ENCODE measurements at regions not wholly inside any gene's neighbourhood (a gene's known extent, or its start where the extent isn't known, plus 50 kb on each side); places are given as distances from the start of the nearest gene placed in this dataset.

- no peaks in the 10 kb centered on the region for H3K4me1 ChIP-seq (ENCODE audit: insufficient read depth, low read length)
- peak; percentile 38 for DNase-seq (ENCODE audit: insufficient read length, low spot score, missing footprints)
- TF ChIP-seq CTCF (IDR thresholded peaks at IDR 0.05; ENCODE audit: extremely low read depth, low read depth, low read length) = no peak
- no peak overlapping the region for H2AFZ ChIP-seq (ENCODE audit: low read length)
- no peaks in the 10 kb centered on the region for H4K20me1 ChIP-seq (ENCODE audit: insufficient read depth, low read length)
- no peak overlapping the region for H3K4me3 ChIP-seq (ENCODE audit: insufficient read depth, low read length)
- no peaks in the 10 kb centered on the region for H3K79me2 ChIP-seq (ENCODE audit: insufficient read depth, low read length)
- no peaks in the 10 kb centered on the region for H3K27me3 ChIP-seq (ENCODE audit: insufficient read depth, low read length)
- H3K9me3 ChIP-seq (ENCODE audit: low read depth, low read length) = peaks cover 3% of the 10 kb centered on the region
- no peak overlapping the region for H3K4me2 ChIP-seq (ENCODE audit: insufficient read depth, low read length)
- no peaks in the 10 kb centered on the region for H3K36me3 ChIP-seq (ENCODE audit: insufficient read depth, low read length)
- no peak overlapping the region for H3K27ac ChIP-seq (ENCODE audit: low read depth, low read length)
Observed at GRCh38 chr1:4164965-4165364, 264.9 kb upstream of the C1orf174 start.

GRCh38 chr1:4165686-4166300 is 265.7 kb upstream of the C1orf174 start:
- no peaks in the 10 kb centered on the region for H4K20me1 ChIP-seq (ENCODE audit: insufficient read depth, low read length)
- peak; percentile 54 for DNase-seq (ENCODE audit: insufficient read length, low spot score, missing footprints)
- H3K9me3 ChIP-seq (ENCODE audit: low read depth, low read length) = peaks cover 3% of the 10 kb centered on the region
- no peak overlapping the region for H3K27ac ChIP-seq (ENCODE audit: low read depth, low read length)
- no peak overlapping the region for H3K4me2 ChIP-seq (ENCODE audit: insufficient read depth, low read length)
- no peak overlapping the region for H2AFZ ChIP-seq (ENCODE audit: low read length)
- no peaks in the 10 kb centered on the region for H3K4me1 ChIP-seq (ENCODE audit: insufficient read depth, low read length)
- no peaks in the 10 kb centered on the region for H3K79me2 ChIP-seq (ENCODE audit: insufficient read depth, low read length)
- H3K36me3 ChIP-seq (ENCODE audit: insufficient read depth, low read length) = no peaks in the 10 kb centered on the region
- TF ChIP-seq CTCF (IDR thresholded peaks at IDR 0.05; ENCODE audit: extremely low read depth, low read depth, low read length) = no peak
- H3K27me3 ChIP-seq (ENCODE audit: insufficient read depth, low read length) = no peaks in the 10 kb centered on the region
- no peak overlapping the region for H3K4me3 ChIP-seq (ENCODE audit: insufficient read depth, low read length)

GRCh38 chr1:4166713-4167112 is 266.6 kb upstream of the C1orf174 start:
- Histone ChIP-seq H3K4me2 (ENCODE audit: insufficient read depth, low read length) (no peak overlapping the region), H3K4me1 (ENCODE audit: insufficient read depth, low read length) (no peaks in the 10 kb centered on the region), H3K36me3 (ENCODE audit: insufficient read depth, low read length) (no peaks in the 10 kb centered on the region), H3K27ac (ENCODE audit: low read depth, low read length) (no peak overlapping the region), H4K20me1 (ENCODE audit: insufficient read depth, low read length) (no peaks in the 10 kb centered on the region), H3K79me2 (ENCODE audit: insufficient read depth, low read length) (no peaks in the 10 kb centered on the region), H3K27me3 (ENCODE audit: insufficient read depth, low read length) (no peaks in the 10 kb centered on the region), H2AFZ (ENCODE audit: low read length) (no peak overlapping the region), H3K9me3 (ENCODE audit: low read depth, low read length) (peaks cover 3% of the 10 kb centered on the region), H3K4me3 (ENCODE audit: insufficient read depth, low read length) (no peak overlapping the region)
- TF ChIP-seq CTCF (IDR thresholded peaks at IDR 0.05; ENCODE audit: extremely low read depth, low read depth, low read length) = no peak
- DNase-seq (ENCODE audit: insufficient read length, low spot score, missing footprints) = no peak

- H3K27ac ChIP-seq (ENCODE audit: low read depth, low read length) = no peak overlapping the region
- peaks cover 3% of the 10 kb centered on the region for H3K9me3 ChIP-seq (ENCODE audit: low read depth, low read length)
- H4K20me1 ChIP-seq (ENCODE audit: insufficient read depth, low read length) = no peaks in the 10 kb centered on the region
- no peak for DNase-seq (ENCODE audit: insufficient read length, low spot score, missing footprints)
- no peak overlapping the region for H2AFZ ChIP-seq (ENCODE audit: low read length)
- H3K36me3 ChIP-seq (ENCODE audit: insufficient read depth, low read length) = no peaks in the 10 kb centered on the region
- no peak for TF ChIP-seq CTCF (IDR thresholded peaks at IDR 0.05; ENCODE audit: extremely low read depth, low read depth, low read length)
- no peaks in the 10 kb centered on the region for H3K27me3 ChIP-seq (ENCODE audit: insufficient read depth, low read length)
- H3K79me2 ChIP-seq (ENCODE audit: insufficient read depth, low read length) = no peaks in the 10 kb centered on the region
- H3K4me2 ChIP-seq (ENCODE audit: insufficient read depth, low read length) = no peak overlapping the region
- no peak overlapping the region for H3K4me3 ChIP-seq (ENCODE audit: insufficient read depth, low read length)
- H3K4me1 ChIP-seq (ENCODE audit: insufficient read depth, low read length) = no peaks in the 10 kb centered on the region
Observed at GRCh38 chr1:4169991-4170390, 269.9 kb upstream of the C1orf174 start.

Measured in osteoblast (primary cell).